HG02885 (cell line): ENCODE measurements at regions not wholly inside any gene's neighbourhood (a gene's known extent, or its start where the extent isn't known, plus 50 kb on each side); places are given as distances from the start of the nearest gene placed in this dataset.
"Not testable (repeated sequence)": the region's sequence is repeated elsewhere in the genome, so short reads cannot be mapped to it uniquely, and the experiment has no call there.

Source experiments
- ATAC-seq: cut with Tn5 transposase; IDR thresholded peaks from one replicate; pipeline ENCODE4 v1.9.1; 2021; ENCODE audit warnings: mild to moderate bottlenecking; ENCODE audit not compliant: unreplicated experiment, poor library complexity

DNA sequence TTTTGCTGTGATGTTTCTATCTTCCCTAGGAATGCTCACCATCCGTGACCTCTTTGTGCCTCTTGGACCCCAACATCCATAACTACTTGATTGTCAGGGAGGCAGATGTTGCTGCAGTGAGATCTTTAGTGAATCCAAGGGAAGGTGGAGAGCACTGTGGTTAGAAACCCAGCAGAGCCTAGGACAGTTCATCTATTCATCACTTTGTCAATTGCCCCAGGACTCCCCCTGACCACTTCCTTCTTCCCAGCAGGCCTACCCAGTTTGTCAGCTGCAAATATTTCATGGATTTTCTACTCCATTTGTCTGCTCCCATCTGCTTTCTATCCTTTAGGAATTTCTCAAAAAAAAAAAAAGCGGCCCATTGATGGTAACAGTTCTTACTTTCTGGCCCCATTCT is 942.8 kb downstream of the PCDH7 start:
- no peak for ATAC-seq

DNA sequence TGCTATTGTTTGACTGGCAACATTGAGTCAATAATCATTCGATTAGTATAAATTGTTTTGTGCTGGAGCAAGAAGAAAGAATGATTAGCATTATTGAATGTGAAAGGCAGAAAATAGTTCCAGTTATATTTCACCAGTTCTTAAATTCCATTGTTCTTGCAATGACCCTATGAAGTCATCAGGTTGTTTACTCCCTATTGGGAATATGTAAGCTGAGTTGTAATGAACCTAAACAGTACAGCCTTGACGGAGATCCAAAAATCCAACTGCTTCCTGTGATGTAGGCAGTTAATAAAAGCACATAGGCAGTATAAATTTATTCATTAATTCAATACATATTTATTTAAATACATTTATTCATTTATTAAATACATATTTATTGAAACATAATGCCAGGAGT is 947.5 kb downstream of the PCDH7 start:
- no peak for ATAC-seq

DNA sequence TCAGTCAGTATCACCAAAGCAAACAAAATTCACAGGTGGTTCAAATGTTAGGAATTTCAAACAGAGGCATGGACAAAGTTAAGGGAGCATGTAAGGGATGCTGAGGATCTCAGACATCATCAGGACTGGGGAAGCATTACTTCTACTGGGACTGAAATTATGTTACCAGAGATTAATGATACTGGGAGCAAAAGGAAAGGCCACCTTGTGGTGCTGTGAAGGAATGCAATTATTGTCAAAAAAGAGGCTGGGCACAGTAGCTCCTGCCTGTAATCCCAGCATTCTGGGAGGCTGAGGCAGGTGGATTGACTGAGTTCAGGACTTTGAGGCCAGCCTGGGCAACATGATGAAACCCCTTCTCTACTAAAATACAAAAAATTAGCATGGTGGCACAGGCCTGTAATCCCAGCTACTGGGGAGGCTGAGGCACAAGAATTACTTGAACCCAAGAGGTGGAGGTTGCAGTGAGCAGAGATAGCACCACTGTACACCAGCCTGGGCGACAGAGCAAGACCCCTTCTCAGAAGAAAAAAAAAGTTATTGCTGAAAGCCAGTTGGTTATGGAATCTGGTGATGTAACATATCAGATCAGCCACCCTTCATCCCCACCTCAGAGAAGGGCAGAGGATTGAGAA is 954.3 kb downstream of the PCDH7 start:
- no peak for ATAC-seq

- ATAC-seq: no peak
These were observed 958.2 kb downstream of the PCDH7 start for GRCh38 chr4:31678356-31678755.

DNA sequence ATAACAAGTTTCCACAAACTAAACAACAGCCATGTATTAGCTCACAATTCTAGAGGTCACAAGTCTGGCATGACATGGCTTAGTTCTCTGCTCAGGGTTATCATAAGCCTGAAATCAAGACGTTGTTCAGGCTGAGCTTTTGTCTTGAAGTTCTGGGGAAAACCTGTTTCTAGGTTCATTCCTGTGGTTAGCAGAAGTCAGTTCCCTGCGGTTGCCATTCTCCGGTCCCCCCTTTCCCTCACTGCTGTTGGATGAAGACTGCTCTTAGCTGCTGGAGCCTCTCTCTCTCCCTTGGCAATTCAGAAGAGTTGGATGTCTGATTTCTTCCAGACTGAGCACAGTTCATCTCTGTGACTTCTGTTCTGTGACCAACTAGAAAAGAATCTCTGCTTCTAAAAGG is 962.6 kb downstream of the PCDH7 start:
- ATAC-seq: no peak

- ATAC-seq: no peak
These were observed 967.7 kb downstream of the PCDH7 start for GRCh38 chr4:31687717-31688342.

DNA sequence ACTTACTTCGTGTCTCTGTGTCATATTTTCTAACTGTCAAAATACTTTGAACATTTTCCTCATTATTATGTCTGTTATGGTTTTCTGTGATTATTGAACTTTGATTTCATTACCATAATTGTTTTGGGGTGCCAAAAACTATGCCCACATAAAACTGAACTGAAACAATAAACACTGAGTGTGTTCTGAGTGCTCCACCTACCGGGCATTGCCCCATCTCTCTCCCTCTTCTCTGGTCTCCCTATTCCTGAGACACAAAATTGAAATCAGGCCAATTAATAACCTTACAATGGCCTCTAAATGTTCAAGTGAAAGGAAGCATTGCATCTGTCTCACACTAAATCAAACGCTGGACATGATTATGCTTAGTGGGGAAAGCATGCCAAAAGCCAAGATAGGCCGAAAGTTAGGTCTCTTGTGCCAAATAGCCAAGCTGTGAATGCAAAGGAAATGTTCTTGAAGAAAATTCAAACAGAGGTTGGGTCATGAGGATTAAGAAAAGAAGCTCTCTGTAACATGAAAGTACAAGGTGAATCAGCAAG is 972.3 kb downstream of the PCDH7 start:
- ATAC-seq: no peak

DNA sequence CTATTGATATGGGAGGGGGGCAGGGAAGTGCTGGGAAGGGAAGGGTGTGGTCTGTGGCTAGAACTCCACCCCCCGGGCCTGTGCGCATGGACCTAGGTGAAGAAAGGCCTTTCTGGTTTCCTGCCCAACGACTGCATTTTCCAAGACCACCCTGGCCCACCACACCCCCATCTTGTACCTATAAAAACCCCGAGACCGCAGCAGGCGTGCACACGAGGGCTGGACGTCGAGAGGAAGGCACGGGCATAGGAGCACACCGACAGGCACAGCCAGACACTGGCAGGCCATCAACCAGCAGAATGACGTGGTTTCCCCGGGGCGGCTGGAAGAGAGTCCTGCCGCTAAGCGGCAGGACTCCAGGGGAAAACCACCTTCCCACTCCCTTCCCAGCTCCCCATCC is 981.1 kb downstream of the PCDH7 start:
- no peak for ATAC-seq

DNA sequence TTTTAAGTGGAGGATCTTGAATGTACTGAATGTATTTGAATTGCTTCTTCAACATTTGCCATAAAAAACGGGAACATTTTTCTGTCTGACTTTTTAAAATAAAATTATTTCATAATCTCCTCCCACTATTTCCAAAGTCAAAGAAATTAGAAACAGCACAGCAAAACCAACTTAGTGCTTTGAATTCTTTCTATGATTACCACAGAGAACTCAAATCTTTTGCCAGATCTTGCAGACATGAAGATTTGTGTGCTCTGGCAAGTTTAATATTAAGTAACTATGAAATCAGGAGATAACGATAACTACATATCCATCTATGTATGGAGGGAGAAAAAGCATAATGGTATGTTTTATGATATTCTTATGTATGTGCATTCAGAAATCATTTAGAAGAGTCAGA is 982.2 kb downstream of the PCDH7 start:
- ATAC-seq: no peak

- no peak for ATAC-seq
These were observed 994.1 kb downstream of the PCDH7 start for GRCh38 chr4:31714238-31714637.

DNA sequence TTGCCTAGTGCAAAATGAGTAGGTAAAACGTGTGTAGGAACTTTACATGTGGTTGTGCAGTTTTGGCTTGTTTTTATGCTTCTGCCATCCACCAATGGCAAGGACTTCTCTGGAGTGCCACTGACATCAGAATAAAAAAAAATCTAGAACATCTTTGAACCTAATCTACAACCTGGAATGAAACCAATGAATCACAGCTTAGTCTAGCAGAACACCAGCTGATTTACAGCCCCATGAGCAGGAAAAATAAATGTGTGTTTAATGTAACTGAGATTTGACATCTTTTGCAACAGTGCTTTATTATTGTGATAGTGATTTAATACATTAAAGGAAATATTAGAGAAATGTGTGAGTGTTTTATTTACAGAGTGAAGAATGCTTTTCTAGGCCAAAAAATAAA is 995.1 kb downstream of the PCDH7 start:
- ATAC-seq: no peak

DNA sequence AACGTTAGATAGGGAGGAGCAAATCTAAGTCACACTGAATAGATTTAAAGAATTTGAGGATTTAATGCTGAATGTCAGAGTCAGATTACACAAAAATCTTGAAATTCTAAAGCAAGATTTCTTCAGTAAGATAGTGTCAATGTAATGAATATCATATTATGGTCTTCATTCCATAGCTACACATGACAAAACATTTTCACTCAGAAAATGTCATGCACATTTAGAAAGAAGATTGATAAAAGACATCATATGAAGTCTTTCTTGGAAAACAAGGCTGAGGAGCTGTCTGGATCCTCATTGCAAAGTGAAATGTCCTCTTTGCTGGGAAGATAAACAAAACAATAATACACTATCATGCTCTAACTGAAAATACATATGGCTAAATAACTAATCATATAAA is 1006.9 kb downstream of the PCDH7 start:
- no peak for ATAC-seq

GRCh38 chr4:31735004-31735403 is 1014.8 kb downstream of the PCDH7 start:
- ATAC-seq: no peak

DNA sequence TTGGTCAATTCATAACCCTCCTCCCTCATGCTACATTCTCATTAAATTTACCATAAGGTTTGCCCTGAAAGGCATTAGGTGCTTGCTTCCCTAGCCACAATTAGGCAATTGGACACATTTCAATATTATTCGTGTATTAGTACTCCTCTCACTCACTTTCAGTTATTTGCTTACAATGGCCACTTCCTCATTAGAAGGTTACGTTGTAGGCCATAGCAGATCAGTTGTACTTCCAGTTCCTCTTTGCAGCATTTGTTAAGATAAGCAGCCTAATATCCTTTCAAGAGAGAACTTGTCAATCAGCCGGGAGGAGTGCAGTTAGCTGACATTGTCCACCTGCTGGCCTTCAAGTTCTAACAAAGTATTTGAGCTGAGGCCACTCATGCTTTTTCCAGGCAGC is 1017.2 kb downstream of the PCDH7 start:
- ATAC-seq: no peak

DNA sequence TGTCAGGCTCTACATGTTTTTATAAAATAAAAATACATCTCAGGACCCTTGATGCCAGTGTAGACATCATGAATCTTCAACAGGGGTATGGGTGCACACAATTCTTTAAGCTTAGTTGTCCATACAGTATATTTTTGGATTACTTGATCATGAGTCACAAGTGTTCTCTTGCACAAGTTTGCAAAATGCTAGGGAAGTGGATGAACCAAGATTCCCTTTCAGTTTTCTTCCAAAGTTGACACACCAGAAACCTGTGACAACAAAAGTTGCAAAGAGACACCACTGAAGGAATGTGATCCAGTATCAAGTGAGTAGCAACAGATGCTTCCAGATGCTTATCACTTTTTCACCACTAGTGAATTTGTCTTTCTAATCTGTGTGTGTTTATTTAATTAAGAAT is 1021.2 kb downstream of the PCDH7 start:
- no peak for ATAC-seq

DNA sequence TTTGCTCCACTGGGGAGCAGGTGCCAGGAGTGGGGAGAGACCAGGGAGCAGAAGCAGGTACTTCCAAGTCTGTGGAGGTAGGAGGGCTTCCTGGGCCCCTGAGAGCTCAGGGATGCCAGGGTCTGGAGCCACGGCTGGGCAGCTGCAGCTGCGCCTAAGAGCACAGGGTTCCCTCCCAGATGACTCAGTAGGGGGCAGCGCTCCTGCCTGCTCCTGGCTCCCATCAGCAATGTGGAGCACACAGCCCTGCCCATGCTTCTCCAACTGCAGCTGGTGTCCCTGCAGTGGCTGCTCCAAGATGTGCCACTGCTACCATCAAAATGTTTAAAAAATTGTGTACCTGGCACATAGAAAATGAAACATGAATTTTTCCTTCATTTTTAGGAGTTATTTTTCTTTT is 1028.2 kb downstream of the PCDH7 start:
- ATAC-seq: no peak

DNA sequence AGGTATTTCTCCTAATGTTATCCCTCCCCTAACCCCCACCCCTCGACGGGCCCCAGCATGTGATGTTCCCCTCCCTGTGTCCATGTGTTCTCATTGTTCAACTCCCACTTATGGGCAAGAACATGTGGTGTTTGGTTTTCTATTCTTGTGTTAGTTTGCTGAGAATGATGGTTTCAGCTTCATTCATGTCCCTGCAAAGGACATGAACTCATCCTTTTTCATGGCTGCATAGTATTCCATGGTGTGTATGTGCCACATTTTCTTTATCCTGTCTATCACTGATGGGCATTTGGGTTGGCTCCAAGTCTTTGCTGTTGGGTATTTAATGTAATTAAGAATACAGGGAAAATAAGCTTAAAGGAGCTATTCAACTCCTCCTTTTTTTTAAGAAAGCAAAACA is 1030.4 kb downstream of the PCDH7 start:
- not testable (repeated sequence) for ATAC-seq

DNA sequence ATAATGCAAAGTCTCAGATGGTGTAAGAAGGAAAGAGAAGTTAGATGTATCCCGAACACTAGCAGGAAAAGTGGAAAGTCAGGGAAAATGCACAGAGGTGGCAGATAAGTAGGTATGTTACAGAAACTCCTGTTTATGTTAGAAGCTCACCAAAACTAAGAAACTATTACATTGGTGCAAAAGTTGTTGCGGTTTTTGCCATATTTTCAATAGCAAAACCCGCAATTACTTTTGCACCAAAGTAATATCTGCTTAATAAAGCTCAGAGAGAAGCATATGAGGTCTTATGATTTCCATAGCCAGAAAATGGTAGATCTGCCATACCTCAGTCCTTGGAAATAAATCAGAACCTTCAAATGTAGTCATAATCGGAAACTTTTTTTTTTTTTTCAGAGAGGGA is 1035.6 kb downstream of the PCDH7 start:
- ATAC-seq: no peak

- ATAC-seq: no peak
These were observed 1048.6 kb downstream of the PCDH7 start for GRCh38 chr4:31768756-31769155.

- no peak for ATAC-seq
These were observed 1063.1 kb downstream of the PCDH7 start for GRCh38 chr4:31783311-31783710.

- ATAC-seq: no peak
These were observed 1064.4 kb downstream of the PCDH7 start for GRCh38 chr4:31784558-31784957.

DNA sequence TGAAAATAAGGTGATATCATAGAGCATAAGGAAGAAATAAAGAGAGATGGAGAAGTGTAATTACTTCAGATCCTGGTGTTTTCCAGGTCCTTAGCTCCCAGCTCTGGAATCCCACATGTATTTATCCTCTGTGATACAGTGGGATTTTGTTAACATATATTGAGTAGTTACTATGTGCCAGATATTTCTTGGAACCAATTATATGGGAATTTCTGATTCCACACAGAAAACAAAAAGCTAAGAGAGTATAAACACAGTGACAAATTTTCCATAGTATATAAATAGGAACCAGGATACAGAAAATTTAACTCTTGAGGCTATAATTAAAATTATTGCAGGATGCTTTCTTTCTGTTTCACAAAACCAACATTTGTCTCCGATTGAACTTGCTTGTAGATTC is 1067.5 kb downstream of the PCDH7 start:
- ATAC-seq: no peak
